HCT116 (cell line): ENCODE measurements at regions not wholly inside any gene's neighbourhood (a gene's known extent, or its start where the extent isn't known, plus 50 kb on each side); places are given as distances from the start of the nearest gene placed in this dataset.

ENCODE experiments used
- ATAC-seq: fragments of 200-7000 bp; cut with Tn5 transposase; 2 replicates; pipeline ENCODE4 v1.9.1; 2020; ENCODE audit warnings: mild to moderate bottlenecking, moderate library complexity
- BruUV-seq: library from RNA; stranded (reverse); fragments of 400-500 nt; replicated peaks from 2 replicates; lab custom pipeline; 2021; lab: Mats Ljungman, UMichigan
- CTCF ChIA-PET: fragments of 300-600 bp; sonication (Branson Sonifier 250); formaldehyde crosslinking; loops from one replicate; lab custom pipeline; 2021; ENCODE audit warnings: antibody characterized with exemption; lab: Charles Lee
- POLR2A ChIA-PET: fragments of 300-600, 350-600 bp; sonication (Branson Sonifier 250); formaldehyde crosslinking; loops from one replicate; lab custom pipeline; 2021; ENCODE audit warnings: antibody characterized with exemption; lab: Charles Lee
- RAD21 ChIA-PET, 2 experiments: fragments of 300-600 bp; sonication (Branson Sonifier 250); formaldehyde crosslinking; loops; one replicate each; lab custom pipeline; 2023; ENCODE audit warnings: low total read pairs in 2 of 2; ENCODE audit not compliant: uncharacterized antibody in 2 of 2, unreplicated experiment in 2 of 2, low non-redundant PET in 1 of 2; lab: Charles Lee
- DNase-seq: peaks from one replicate; pipeline ENCODE4 v3.0.0-alpha.2; 2010; ENCODE audit warnings: low read depth, low spot score
- H2AFZ ChIP-seq: fragments of 200-600 bp; shearing (Covaris generic), sonication (generic); 2 replicates; pipeline ENCODE4 v1.6.1; 2017; ENCODE audit warnings: low read depth, mixed run types, mixed read lengths, antibody characterized with exemption, low read length; ENCODE audit not compliant: poor library complexity, severe bottlenecking
- H3K27ac ChIP-seq: 2 replicates; pipeline ENCODE4 v1.5.1; 2012; ENCODE audit warnings: low read depth, low read length
- H3K27me3 ChIP-seq: fragments of 200-600 bp; sonication (generic); 2 replicates; pipeline ENCODE4 v1.6.1; 2016; ENCODE audit warnings: mixed run types, low read length, mixed read lengths; ENCODE audit not compliant: insufficient read depth
- H3K36me3 ChIP-seq, 2 experiments: fragments of 200-500 bp in 1 of 2; fragments of 200-600 bp in 1 of 2; sonication (Bioruptor generic) in 1 of 2; sonication (generic) in 1 of 2; 2 replicates each; pipeline versions ENCODE4 v1.5.1 to v1.6.1; 2014 to 2016; ENCODE audit warnings: low read length in 2 of 2, inconsistent platforms in 1 of 2, mixed read lengths in 1 of 2, mixed run types in 1 of 2; ENCODE audit not compliant: insufficient read depth in 2 of 2, control insufficient read depth in 1 of 2
- H3K4me1 ChIP-seq, 2 experiments: fragments of 200-600 bp in 1 of 2; sonication (generic) in 1 of 2; 2 replicates each; pipeline versions ENCODE4 v1.5.1 to v1.6.1; 2012 to 2017; ENCODE audit warnings: low read length in 2 of 2, inconsistent platforms in 1 of 2, mild to moderate bottlenecking in 1 of 2, mixed read lengths in 1 of 2, mixed run types in 1 of 2, moderate library complexity in 1 of 2; ENCODE audit not compliant: insufficient read depth in 2 of 2, control insufficient read depth in 1 of 2
- H3K4me2 ChIP-seq: fragments of 200-600 bp; sonication (generic); 2 replicates; pipeline ENCODE4 v1.6.1; 2017; ENCODE audit warnings: mixed run types, low read length, mixed read lengths
- H3K4me3 ChIP-seq, 2 experiments: fragments of 200-600 bp in 1 of 2; sonication (generic) in 1 of 2; replicated peaks in 1 of 2; 2 replicates each; pipeline ENCODE4 v1.5.1; 2011 to 2016; ENCODE audit warnings: low read length in 2 of 2, control low read depth in 1 of 2, low read depth in 1 of 2, mild to moderate bottlenecking in 1 of 2, mixed read lengths in 1 of 2, mixed run types in 1 of 2
- H3K79me2 ChIP-seq: fragments of 200-600 bp; sonication (generic); 2 replicates; pipeline ENCODE4 v1.6.1; 2017; ENCODE audit warnings: mild to moderate bottlenecking, mixed run types, low read length, moderate library complexity, mixed read lengths; ENCODE audit not compliant: insufficient read depth
- H3K9ac ChIP-seq: fragments of 200-600 bp; sonication (generic); 2 replicates; pipeline ENCODE4 v1.6.1; 2016; ENCODE audit warnings: low read length, mixed read lengths
- H3K9me2 ChIP-seq: fragments of 200-600 bp; sonication (generic), shearing (Covaris generic); 2 replicates; pipeline ENCODE4 v1.6.1; 2017; ENCODE audit warnings: mixed run types, mild to moderate bottlenecking, moderate library complexity; ENCODE audit not compliant: insufficient read depth
- H3K9me3 ChIP-seq, 2 experiments: fragments of 200-500 bp in 1 of 2; fragments of 200-600 bp in 1 of 2; sonication (Bioruptor generic) in 1 of 2; sonication (generic) in 1 of 2; 2 replicates each; pipeline ENCODE4 v1.6.1; 2014 to 2017; ENCODE audit warnings: low read length in 2 of 2, mixed read lengths in 2 of 2, inconsistent platforms in 1 of 2, low read depth in 1 of 2, mild to moderate bottlenecking in 1 of 2, mixed run types in 1 of 2, moderate library complexity in 1 of 2; ENCODE audit not compliant: control insufficient read depth in 1 of 2, insufficient read depth in 1 of 2
- H4K20me1 ChIP-seq: fragments of 200-600 bp; sonication (generic), shearing (Covaris generic); 2 replicates; pipeline ENCODE4 v1.6.1; 2017; ENCODE audit warnings: mixed run types, mild to moderate bottlenecking, moderate library complexity; ENCODE audit not compliant: insufficient read depth
- ELF1 ChIP-seq: IDR thresholded peaks from 2 replicates; pipeline ENCODE4 v1.6.1; 2012; ENCODE audit warnings: low read depth, borderline replicate concordance
- EZH2phosphoT487 ChIP-seq: fragments of 200-600 bp; IDR thresholded peaks from 2 replicates; pipeline ENCODE4 v1.6.1; 2018; ENCODE audit warnings: antibody characterized with exemption, borderline replicate concordance
- POLR2A ChIP-seq: IDR thresholded peaks from 2 replicates; pipeline ENCODE4 v1.7.0; 2011; ENCODE audit warnings: borderline replicate concordance; ENCODE audit not compliant: insufficient read depth, insufficient read length; ENCODE audit errors: extremely low read depth
- POLR2AphosphoS5 ChIP-seq: IDR thresholded peaks from 2 replicates; pipeline ENCODE4 v1.6.1; 2011; ENCODE audit warnings: mild to moderate bottlenecking, low read depth, low read length, moderate library complexity
- SRF ChIP-seq: IDR thresholded peaks from 2 replicates; pipeline ENCODE4 v1.6.1; 2012; ENCODE audit warnings: low read depth
- ZNF274 ChIP-seq: fragments of 200-500 bp; sonication (Bioruptor generic); IDR thresholded peaks from 2 replicates; pipeline ENCODE4 v1.6.1; 2014; ENCODE audit warnings: mild to moderate bottlenecking, low read depth, low read length, inconsistent platforms
- intact Hi-C: fragments of 100-400 bp; cut with micrococcal nuclease; formaldehyde crosslinking; loops from 2 replicates; pipeline ENCODE4 v1.10.0; 2022
- TF ChIP-seq, protein P1 (sequence below): IDR thresholded peaks from 2 replicates; pipeline ENCODE4 v1.6.1; 2012; ENCODE audit warnings: low read depth

DNA sequence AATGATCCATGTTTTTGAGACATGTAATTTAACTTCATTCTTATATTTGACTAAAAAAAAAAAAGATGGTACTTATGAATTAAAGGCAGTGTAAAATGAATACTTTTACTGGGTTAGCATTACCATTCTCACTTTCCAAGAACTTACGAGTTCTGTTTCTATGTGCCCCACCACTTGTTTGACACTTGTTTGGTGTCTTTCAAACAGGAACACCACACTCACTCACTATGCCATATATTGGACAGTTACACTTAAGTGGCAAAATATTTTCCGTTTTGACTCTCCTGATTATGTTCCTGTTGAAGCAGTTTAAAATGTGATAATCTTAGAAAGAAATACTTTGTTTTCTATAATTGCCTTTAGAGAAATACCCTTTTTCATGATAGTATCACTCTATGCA lies 56.6 kb upstream of the ATXN7L3B start:
- no peaks in the 10 kb centered on the region for H4K20me1 ChIP-seq
- no peaks in the 10 kb centered on the region for H3K9me2 ChIP-seq
- CTCF ChIA-PET, result no interaction called here
- H2AFZ ChIP-seq, result no peak overlapping the region
- no peak overlapping the region for H3K9ac ChIP-seq
- H3K9me3 ChIP-seq, result no peaks in the 10 kb centered on the region
- no peak overlapping the region for H3K27ac ChIP-seq
- no TSS peak for BruUV-seq
- no peaks in the 10 kb centered on the region for H3K4me1 ChIP-seq
- H3K4me2 ChIP-seq, result no peak overlapping the region
- RAD21 ChIA-PET, result no interaction called here
- intact Hi-C loops, result no loop called here
- no peak overlapping the region for H3K4me3 ChIP-seq
- DNase-seq (no peak), ATAC-seq (no peak)
- no peaks in the 10 kb centered on the region for H3K27me3 ChIP-seq
- POLR2A ChIA-PET, result no interaction called here
- H3K36me3 ChIP-seq, result no peaks in the 10 kb centered on the region
- no peaks in the 10 kb centered on the region for H3K79me2 ChIP-seq
- no peak for TF ChIP-seq ELF1
- no peak for TF ChIP-seq ZNF274
- TF ChIP-seq, protein P1, sequence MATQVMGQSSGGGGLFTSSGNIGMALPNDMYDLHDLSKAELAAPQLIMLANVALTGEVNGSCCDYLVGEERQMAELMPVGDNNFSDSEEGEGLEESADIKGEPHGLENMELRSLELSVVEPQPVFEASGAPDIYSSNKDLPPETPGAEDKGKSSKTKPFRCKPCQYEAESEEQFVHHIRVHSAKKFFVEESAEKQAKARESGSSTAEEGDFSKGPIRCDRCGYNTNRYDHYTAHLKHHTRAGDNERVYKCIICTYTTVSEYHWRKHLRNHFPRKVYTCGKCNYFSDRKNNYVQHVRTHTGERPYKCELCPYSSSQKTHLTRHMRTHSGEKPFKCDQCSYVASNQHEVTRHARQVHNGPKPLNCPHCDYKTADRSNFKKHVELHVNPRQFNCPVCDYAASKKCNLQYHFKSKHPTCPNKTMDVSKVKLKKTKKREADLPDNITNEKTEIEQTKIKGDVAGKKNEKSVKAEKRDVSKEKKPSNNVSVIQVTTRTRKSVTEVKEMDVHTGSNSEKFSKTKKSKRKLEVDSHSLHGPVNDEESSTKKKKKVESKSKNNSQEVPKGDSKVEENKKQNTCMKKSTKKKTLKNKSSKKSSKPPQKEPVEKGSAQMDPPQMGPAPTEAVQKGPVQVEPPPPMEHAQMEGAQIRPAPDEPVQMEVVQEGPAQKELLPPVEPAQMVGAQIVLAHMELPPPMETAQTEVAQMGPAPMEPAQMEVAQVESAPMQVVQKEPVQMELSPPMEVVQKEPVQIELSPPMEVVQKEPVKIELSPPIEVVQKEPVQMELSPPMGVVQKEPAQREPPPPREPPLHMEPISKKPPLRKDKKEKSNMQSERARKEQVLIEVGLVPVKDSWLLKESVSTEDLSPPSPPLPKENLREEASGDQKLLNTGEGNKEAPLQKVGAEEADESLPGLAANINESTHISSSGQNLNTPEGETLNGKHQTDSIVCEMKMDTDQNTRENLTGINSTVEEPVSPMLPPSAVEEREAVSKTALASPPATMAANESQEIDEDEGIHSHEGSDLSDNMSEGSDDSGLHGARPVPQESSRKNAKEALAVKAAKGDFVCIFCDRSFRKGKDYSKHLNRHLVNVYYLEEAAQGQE, result no peak
- no peak for TF ChIP-seq POLR2A

DNA sequence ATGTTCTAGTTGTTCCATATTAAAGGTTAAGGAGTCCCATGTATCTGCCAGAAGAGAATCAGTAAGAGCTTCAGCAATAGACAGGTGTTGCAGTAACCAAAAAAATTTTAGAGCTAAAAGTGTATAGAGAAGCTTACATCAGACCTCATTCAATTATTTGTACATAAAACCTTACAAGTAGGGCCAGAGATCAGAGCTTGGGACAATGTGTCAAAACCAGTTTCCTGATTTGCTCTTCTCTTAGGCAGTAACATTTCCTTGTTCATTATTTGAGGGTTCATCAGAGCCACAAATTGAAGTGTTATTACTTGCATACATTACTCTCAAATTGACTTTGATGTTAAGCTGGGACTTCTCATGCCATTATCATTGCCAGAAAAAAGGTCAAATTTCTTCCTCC lies 55.5 kb upstream of the ATXN7L3B start:
- TF ChIP-seq POLR2AphosphoS5 (no peak), EZH2phosphoT487 (no peak), SRF (no peak)
- no peak overlapping the region for H3K4me2 ChIP-seq
- DNase-seq (no peak), ATAC-seq (no peak)
- no peaks in the 10 kb centered on the region for H3K79me2 ChIP-seq
- no peak overlapping the region for H2AFZ ChIP-seq
- no peaks in the 10 kb centered on the region for H3K27me3 ChIP-seq
- H3K9me2 ChIP-seq, result no peaks in the 10 kb centered on the region
- BruUV-seq, result no TSS peak
- CTCF ChIA-PET, result no interaction called here
- intact Hi-C loops, result no loop called here
- H3K36me3 ChIP-seq, result no peaks in the 10 kb centered on the region
- no peaks in the 10 kb centered on the region for H3K4me1 ChIP-seq
- POLR2A ChIA-PET, result no interaction called here
- H4K20me1 ChIP-seq, result no peaks in the 10 kb centered on the region
- RAD21 ChIA-PET, result no interaction called here
- H3K4me3 ChIP-seq, result no peak overlapping the region
- H3K9me3 ChIP-seq, result no peaks in the 10 kb centered on the region
- no peak overlapping the region for H3K9ac ChIP-seq
- no peak overlapping the region for H3K27ac ChIP-seq
